ENCODE measurements at regions not wholly inside any gene's neighbourhood (a gene's known extent, or its start where the extent isn't known, plus 50 kb on each side); places are given as distances from the start of the nearest gene placed in this dataset.

DNA sequence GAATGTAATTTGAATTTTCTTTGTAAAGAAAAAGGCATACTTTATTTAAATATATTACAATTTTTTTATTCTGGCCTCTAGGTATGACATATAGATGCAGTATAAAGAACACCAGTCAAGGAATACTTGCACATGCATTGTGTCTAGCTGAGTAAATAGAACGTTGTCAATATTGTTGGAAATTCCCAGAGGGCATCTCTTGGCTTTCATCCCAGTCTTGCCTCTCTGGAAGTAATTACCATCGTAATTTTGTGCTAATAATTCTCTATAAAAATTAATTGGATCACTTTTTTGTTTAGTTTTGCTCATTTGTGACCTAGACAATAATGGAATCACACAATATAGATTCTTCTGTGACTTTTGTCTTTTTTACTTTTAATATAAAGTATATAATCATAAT lies 1052.3 kb upstream of the CELF2 start:
- TF ChIP-seq POLR2A (IDR thresholded peaks at IDR 0.05; ENCODE audit: borderline replicate concordance, extremely low read depth, insufficient read depth, insufficient read length) (no peak), SP1 (IDR thresholded peaks at IDR 0.05; ENCODE audit: low read depth) (no peak), ZBTB33 (IDR thresholded peaks at IDR 0.05; ENCODE audit: extremely low read depth, insufficient replicate concordance, low read length) (no peak), RAD21 (IDR thresholded peaks at IDR 0.05; ENCODE audit: low read depth) (no peak), EZH2 (IDR thresholded peaks at IDR 0.05) (no peak), EZH2phosphoT487 (IDR thresholded peaks at IDR 0.05; ENCODE audit: borderline replicate concordance) (no peak), CEBPB (IDR thresholded peaks at IDR 0.05; ENCODE audit: low read depth) (no peak), SRF (IDR thresholded peaks at IDR 0.05; ENCODE audit: low read depth) (no peak), EGR1 (IDR thresholded peaks at IDR 0.05; ENCODE audit: low read depth) (no peak), ELF1 (IDR thresholded peaks at IDR 0.05; ENCODE audit: borderline replicate concordance, low read depth) (no peak), POLR2AphosphoS5 (IDR thresholded peaks at IDR 0.05; ENCODE audit: low read depth, low read length) (no peak), ATF3 (IDR thresholded peaks at IDR 0.05) (no peak)
- TF ChIP-seq, protein P1, sequence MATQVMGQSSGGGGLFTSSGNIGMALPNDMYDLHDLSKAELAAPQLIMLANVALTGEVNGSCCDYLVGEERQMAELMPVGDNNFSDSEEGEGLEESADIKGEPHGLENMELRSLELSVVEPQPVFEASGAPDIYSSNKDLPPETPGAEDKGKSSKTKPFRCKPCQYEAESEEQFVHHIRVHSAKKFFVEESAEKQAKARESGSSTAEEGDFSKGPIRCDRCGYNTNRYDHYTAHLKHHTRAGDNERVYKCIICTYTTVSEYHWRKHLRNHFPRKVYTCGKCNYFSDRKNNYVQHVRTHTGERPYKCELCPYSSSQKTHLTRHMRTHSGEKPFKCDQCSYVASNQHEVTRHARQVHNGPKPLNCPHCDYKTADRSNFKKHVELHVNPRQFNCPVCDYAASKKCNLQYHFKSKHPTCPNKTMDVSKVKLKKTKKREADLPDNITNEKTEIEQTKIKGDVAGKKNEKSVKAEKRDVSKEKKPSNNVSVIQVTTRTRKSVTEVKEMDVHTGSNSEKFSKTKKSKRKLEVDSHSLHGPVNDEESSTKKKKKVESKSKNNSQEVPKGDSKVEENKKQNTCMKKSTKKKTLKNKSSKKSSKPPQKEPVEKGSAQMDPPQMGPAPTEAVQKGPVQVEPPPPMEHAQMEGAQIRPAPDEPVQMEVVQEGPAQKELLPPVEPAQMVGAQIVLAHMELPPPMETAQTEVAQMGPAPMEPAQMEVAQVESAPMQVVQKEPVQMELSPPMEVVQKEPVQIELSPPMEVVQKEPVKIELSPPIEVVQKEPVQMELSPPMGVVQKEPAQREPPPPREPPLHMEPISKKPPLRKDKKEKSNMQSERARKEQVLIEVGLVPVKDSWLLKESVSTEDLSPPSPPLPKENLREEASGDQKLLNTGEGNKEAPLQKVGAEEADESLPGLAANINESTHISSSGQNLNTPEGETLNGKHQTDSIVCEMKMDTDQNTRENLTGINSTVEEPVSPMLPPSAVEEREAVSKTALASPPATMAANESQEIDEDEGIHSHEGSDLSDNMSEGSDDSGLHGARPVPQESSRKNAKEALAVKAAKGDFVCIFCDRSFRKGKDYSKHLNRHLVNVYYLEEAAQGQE (IDR thresholded peaks at IDR 0.05; ENCODE audit: low read depth), result no peak
- TF ChIP-seq, protein P2, sequence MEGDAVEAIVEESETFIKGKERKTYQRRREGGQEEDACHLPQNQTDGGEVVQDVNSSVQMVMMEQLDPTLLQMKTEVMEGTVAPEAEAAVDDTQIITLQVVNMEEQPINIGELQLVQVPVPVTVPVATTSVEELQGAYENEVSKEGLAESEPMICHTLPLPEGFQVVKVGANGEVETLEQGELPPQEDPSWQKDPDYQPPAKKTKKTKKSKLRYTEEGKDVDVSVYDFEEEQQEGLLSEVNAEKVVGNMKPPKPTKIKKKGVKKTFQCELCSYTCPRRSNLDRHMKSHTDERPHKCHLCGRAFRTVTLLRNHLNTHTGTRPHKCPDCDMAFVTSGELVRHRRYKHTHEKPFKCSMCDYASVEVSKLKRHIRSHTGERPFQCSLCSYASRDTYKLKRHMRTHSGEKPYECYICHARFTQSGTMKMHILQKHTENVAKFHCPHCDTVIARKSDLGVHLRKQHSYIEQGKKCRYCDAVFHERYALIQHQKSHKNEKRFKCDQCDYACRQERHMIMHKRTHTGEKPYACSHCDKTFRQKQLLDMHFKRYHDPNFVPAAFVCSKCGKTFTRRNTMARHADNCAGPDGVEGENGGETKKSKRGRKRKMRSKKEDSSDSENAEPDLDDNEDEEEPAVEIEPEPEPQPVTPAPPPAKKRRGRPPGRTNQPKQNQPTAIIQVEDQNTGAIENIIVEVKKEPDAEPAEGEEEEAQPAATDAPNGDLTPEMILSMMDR (IDR thresholded peaks at IDR 0.05 in 2 of 3, conservative IDR thresholded peaks at IDR 0.05 in 1 of 3; ENCODE audit: borderline replicate concordance in 1 of 3, insufficient read depth in 1 of 3, low read depth in 2 of 3, low read length in 2 of 3), result no peak

All from HCT116 (cell line).